ENCODE measurements at regions not wholly inside any gene's neighbourhood (a gene's known extent, or its start where the extent isn't known, plus 50 kb on each side); places are given as distances from the start of the nearest gene placed in this dataset.
"Not testable (repeated sequence)": the region's sequence is repeated elsewhere in the genome, so short reads cannot be mapped to it uniquely, and the experiment has no call there.

DNA sequence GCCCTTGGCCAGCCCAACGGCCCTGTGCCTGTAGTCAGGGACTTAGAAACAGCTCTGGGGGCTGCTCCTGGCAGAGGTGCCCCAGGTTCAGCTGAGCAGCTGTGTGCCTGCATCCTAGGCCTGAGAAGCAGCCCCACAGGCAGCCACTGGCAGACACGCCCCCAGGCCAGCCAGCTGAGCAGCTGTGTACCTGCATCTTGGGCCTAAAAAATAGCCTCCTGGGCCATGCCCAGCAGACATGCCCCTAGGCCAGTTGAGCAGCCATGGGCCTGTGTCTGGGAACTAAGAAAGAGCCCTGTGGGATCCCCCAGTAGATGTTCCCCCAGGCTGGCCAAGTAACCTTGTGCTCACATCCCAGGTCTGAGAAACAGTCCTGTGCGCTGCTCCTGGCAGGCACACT lies 64.0 kb downstream of the TBR1 start:
- DNase-seq = no peak

DNA sequence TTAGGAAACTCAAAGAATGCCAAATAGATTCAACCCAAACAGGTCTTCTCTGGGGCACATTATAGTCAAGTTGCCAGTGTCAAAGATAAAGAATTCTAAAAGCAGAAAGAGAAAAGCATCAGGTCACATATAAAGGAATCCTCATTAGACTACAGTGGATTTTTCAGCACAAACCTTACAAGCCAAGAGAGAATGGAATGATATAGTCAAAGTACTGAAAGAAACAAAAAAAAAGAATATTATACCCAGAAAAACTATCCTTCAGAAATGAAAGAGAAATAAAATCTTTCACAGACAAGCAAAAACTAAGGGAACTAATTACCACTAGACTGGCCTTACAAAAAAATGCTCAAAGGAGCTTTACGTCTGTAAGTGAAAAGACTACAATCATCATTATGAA lies 65.5 kb downstream of the TBR1 start:
- no peak for DNase-seq

GRCh38 chr2:161484061-161484460 lies 68.0 kb downstream of the TBR1 start:
- no peak for DNase-seq

- DNase-seq = no peak
Observed at GRCh38 chr2:161486111-161486510, 70.0 kb downstream of the TBR1 start.

DNA sequence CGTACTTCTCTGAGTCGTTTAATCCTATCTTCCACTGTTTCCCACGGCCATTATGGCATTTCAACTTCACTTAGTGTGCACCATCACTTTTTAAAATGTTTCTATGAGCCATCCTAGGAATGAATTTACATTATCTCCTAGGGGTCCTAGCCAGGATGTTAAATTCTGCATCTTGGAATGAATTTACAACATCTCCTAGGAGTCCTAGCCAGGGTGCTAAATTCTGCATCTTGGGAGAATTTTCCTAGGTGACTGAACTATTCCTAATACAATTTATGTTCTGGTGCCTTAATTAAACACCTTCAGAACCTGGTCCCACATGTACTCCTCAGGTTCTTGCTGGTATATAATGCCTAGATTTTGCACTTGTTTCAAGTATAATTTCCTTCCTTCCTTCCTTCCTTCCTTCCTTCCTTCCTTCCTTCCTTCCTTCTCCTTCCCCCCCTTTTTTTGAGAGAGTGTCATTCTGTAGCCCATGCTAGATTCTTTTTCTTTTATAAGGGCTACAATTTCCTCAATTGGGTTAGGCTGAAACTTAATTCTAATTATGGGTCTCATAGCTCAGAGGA lies 72.1 kb downstream of the TBR1 start:
- DNase-seq = no peak

DNA sequence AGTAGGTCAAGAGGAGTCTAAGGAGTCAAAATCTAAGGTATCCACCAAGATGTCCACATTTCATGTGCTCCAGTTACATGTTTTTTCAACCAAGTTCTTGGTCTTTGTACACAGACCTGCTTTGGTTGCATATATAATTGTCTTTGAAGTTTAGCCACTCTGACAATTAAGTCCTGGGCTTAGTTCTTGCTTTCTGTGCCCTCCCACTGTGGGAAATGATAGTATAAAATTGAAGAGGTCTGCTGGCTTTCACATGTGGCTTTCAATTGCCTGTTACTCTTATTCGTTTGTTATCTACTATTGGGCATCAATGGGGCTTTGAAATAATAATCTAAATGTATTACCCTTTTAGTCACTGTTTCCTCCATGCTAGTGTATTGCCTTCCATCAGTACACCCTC lies 72.8 kb downstream of the TBR1 start:
- DNase-seq = no peak

DNA sequence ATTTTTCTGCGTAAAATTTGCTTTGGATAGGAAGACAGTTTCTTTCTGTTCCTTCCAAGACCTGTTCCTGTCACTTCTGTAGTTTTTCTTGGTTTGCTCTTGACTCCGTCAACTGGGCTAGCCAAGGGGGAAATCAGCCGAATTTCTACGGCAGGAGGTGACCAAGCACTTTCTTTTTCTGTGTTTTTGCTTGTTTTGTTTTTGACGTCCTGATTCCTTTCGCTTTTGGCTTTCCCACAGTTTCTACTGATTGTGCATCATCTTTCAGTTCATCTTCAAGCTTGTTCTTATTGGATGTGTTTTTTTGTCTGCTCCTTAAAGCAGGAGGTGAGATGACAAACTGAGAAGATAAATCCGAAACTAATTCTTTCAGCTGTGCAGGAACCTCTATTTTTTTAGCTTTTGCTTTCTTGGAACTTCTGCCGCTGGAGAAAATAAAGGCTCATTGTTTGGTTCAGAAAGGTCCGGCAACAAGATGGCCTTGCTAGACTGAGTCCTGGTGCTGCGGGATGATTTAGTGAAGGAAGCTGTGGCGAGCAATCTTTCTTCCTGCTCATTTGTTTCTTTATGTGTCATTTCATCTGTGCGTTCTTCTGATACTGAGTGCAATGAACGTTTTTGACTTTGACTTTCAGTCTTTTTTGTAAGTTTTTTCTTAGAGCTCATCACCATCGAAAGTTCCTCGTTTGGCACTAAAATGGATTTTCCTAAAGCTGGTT lies 85.0 kb downstream of the TBR1 start:
- DNase-seq = not testable (repeated sequence)

- not testable (repeated sequence) for DNase-seq
Observed at GRCh38 chr2:161502279-161502678, 86.2 kb downstream of the TBR1 start.

GRCh38 chr2:161504628-161505289 lies 88.7 kb downstream of the TBR1 start:
- not testable (repeated sequence) for DNase-seq

GRCh38 chr2:161505466-161505865 lies 89.4 kb downstream of the TBR1 start:
- DNase-seq = peak; percentile 28

DNA sequence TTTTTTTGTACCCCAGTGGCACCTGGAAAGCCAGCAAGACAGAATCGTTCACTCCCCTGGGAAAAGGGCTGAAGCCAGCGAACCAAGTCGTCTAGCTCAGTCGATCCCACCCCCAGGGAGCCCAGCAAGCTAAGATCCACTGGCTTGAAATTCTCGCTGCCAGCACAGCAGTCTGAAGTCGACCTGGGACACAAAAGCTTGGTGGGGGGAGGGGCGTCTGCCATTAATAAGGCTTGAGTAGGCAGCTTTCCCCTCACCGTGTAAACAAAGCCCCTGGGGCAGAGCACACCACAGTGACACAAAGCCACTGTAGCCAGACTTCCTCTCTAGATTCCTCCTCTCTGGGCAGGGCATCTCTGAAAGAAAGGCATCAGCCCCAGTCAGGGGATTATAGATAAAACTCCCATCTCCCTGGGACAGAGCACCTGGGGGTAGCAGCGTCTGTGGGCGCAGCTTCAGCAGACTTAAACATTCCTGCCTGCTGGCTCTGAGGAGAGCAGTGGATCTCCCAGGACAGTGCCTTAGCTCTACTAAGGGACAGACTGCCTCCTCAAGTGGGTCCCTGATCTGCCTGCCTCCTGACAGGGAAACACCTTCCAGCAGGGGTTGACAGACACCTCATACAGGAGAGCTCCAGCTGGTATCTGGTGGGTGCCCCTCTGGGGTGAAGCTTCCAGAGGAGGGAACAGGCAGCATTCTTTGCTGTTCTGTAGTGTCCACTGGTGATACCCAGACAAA lies 97.4 kb downstream of the TBR1 start:
- not testable (repeated sequence) for DNase-seq

- DNase-seq = no peak
Observed at GRCh38 chr2:161522796-161523195, 101.4 kb upstream of the SLC4A10 start.

GRCh38 chr2:161533218-161533617 lies 91.0 kb upstream of the SLC4A10 start:
- no peak for DNase-seq

GRCh38 chr2:161546635-161547034 lies 77.6 kb upstream of the SLC4A10 start:
- no peak for DNase-seq

- no peak for DNase-seq
Observed at GRCh38 chr2:161547130-161547529, 77.1 kb upstream of the SLC4A10 start.

- DNase-seq = no peak
Observed at GRCh38 chr2:161552015-161552414, 72.2 kb upstream of the SLC4A10 start.

- DNase-seq = no peak
Observed at GRCh38 chr2:161555826-161556225, 68.4 kb upstream of the SLC4A10 start.

DNA sequence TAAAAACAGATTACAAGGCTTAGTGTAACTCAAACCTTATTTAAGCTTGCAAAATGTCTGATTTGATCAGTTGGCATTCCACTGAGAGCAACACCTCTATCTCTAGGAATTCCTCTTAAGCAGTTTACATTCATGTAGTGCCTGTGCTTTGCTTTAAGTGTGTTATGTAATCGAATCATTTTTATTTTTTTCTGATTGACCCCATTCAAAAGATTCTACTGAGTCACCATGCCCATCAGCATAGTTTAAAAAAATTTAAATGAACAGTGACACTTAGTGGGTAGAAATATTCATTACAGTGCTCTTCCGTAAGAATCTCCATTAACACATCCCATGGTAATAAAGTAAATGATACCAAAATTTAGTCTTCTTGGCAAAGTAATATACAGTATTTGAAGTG lies 67.8 kb upstream of the SLC4A10 start:
- no peak for DNase-seq

DNA sequence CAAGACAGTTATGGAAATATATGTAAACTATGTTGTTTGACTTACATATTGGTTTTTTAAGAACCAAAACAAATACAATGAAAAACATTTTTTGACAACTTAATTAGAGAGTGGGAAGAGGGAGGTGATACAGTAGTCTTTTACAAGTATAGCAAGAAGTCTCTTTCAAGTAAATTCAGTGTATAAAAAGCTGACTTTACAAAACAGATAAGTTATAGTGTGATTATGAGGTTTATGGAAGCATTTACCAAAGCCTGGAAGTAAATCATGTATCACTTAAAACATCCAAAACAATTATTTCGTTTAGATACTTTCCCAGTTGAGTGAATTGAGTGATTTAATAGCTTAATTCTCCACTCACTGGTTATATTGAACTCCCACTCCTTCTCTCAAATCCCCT lies 66.7 kb upstream of the SLC4A10 start:
- DNase-seq = no peak

DNA sequence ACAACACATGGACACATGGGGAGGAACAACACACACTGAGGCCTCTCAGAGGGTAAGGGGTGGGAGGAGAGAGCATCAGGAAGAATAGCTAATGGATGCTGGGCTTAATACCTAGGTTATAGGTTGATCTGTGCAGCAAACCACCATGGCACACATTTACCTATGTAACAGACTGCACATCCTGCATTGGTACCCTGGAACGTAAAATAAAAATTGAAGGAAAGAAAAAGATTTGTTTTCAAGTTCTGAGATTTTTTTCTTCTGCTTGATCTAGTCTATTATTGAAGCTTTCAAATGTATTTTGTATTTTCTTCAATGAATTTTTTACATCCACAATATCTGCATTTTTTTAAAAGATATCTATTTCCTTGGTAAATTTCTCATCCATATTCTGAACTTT lies 59.3 kb upstream of the SLC4A10 start:
- no peak for DNase-seq

DNA sequence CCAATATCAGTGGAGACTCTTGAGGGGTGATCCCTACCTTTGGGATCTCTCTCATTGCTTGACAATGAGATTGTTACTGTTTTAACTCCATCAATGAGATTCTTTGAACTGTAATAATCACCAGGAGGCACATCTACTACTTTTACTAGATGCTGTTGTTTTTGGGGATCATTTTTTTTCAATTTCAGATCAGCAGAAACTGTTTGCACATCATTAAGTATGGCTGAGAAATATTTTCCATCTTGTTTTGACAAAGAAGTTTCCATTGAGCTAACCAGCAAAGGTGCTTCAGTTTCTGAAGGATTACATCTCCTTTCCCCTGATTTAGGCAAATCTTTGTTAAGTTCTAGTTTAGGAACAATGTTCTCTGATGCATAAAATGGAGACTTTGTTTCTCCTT lies 54.8 kb upstream of the SLC4A10 start:
- DNase-seq = no peak

DNA sequence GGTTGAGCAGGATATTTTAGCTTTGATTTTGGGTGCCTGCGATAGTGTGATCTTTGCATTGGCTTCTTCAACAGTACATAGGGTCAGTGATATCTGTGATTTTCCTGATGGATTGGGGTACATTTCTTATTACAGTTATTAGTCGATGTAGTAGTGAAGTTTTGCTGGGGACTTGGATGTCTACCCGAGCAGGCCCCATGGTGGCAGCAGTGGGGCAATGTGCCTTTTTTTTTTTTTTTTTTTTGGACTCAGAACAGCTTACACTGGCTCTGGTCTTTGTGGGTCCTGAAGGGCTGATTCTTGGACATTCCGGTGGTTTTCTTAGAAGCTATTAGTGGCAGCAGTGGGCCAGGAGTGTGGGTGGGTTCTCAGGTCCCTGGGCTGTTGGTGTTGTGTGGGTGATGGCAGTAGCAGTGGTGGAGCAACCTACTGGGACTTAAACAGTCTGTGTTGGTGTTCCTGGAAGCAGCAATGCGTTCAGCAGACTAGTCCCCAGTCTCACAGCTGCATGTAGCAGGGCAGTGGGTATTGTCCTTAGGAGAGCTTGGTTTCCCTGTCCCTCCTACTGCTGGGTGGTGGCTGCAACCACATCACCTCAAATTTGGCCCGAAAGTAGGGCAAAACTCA lies 53.7 kb upstream of the SLC4A10 start:
- no peak for DNase-seq

- no peak for DNase-seq
Observed at GRCh38 chr2:161571051-161571429, 53.2 kb upstream of the SLC4A10 start.
